ENCODE measurements at regions not wholly inside any gene's neighbourhood (a gene's known extent, or its start where the extent isn't known, plus 50 kb on each side); places are given as distances from the start of the nearest gene placed in this dataset.

DNA sequence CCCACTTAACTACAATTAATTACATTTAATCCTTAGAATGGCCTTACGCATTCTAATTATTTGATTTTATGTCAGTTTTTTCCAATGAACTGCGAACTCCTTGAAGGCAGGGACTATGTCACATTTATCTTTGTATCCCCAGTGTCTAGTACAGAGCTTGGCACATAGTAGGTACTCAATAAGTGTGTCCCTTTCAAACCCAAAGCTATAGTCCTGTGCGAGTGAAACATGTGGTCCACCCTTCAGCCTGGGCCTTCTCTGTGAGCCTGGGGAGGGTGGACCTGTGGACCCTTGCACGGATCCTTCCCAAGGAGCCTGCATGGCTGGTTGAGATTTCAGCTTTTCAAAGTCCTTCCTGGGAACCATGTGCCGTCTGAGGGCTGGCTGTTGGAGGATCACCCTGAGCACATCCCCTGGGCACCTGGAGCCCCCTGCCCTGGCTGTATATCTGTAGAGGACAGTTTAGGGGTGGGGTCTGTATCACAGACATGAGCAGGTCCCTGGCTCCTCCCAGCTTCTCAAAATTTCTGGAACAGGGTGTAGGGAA is 103.1 kb downstream of the IER5 start:
- Histone ChIP-seq H3K9me3 (replicated peaks in 1 of 2; ENCODE audit: control insufficient read depth in 1 of 2, insufficient read depth in 1 of 2, low read length in 2 of 2) (no peaks in the 10 kb centered on the region), H3K4me3 (replicated peaks in 1 of 3; ENCODE audit: low read depth in 2 of 3, low read length in 3 of 3) (no peak overlapping the region), H3K4me1 (ENCODE audit: control insufficient read depth in 1 of 2, insufficient read depth in 2 of 2, low read length in 2 of 2) (peaks cover 0 to 7% of the 10 kb centered on the region in 2 donors), H2AFZ (ENCODE audit: insufficient read depth, low read depth, low read length, poor library complexity, severe bottlenecking) (no peak overlapping the region), H3K27ac (ENCODE audit: low read depth in 1 of 2, low read length in 2 of 2) (no peak overlapping the region), H4K20me1 (ENCODE audit: insufficient read depth, low read length) (no peaks in the 10 kb centered on the region), H3K4me2 (replicated peaks; ENCODE audit: extremely low read depth, low read length, poor library complexity, severe bottlenecking) (no peak overlapping the region), H3K9ac (ENCODE audit: insufficient read depth, low read length, poor library complexity, severe bottlenecking) (no peak overlapping the region), H3K79me2 (ENCODE audit: insufficient read depth, low read length) (no peaks in the 10 kb centered on the region), H3K27me3 (ENCODE audit: control insufficient read depth in 2 of 2, insufficient read depth in 2 of 2, low read length in 2 of 2) (peaks cover 0 to 2% of the 10 kb centered on the region in 2 donors), H3K36me3 (replicated peaks in 1 of 2; ENCODE audit: control insufficient read depth in 1 of 2, insufficient read depth in 2 of 2, low read length in 2 of 2) (no peaks in the 10 kb centered on the region)
- intact Hi-C loops (cut with micrococcal nuclease) = no loop called here
- H3K9me3 Mint-ChIP-seq = peaks cover 0 to 3% (median 0%) of the 10 kb centered on the region in 7 donors
- WGBS (ENCODE audit: insufficient coverage) = 94% methylated on average over 3 of the region's 5 CpGs
- DNase-seq = no peak
- TF ChIP-seq, protein P1, sequence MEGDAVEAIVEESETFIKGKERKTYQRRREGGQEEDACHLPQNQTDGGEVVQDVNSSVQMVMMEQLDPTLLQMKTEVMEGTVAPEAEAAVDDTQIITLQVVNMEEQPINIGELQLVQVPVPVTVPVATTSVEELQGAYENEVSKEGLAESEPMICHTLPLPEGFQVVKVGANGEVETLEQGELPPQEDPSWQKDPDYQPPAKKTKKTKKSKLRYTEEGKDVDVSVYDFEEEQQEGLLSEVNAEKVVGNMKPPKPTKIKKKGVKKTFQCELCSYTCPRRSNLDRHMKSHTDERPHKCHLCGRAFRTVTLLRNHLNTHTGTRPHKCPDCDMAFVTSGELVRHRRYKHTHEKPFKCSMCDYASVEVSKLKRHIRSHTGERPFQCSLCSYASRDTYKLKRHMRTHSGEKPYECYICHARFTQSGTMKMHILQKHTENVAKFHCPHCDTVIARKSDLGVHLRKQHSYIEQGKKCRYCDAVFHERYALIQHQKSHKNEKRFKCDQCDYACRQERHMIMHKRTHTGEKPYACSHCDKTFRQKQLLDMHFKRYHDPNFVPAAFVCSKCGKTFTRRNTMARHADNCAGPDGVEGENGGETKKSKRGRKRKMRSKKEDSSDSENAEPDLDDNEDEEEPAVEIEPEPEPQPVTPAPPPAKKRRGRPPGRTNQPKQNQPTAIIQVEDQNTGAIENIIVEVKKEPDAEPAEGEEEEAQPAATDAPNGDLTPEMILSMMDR (IDR thresholded peaks at IDR 0.05) = no peak
- H3K36me3 Mint-ChIP-seq = no peaks in the 10 kb centered on the region
- H3K27me3 Mint-ChIP-seq (ENCODE audit: low read depth in 3 of 3) = peaks cover 6 to 14% (median 8%) of the 10 kb centered on the region in 3 donors
- no peak overlapping the region for H3K4me3 Mint-ChIP-seq
- no peak overlapping the region for H3K27ac Mint-ChIP-seq
- H3K4me1 Mint-ChIP-seq = peaks cover 5% of the 10 kb centered on the region

DNA sequence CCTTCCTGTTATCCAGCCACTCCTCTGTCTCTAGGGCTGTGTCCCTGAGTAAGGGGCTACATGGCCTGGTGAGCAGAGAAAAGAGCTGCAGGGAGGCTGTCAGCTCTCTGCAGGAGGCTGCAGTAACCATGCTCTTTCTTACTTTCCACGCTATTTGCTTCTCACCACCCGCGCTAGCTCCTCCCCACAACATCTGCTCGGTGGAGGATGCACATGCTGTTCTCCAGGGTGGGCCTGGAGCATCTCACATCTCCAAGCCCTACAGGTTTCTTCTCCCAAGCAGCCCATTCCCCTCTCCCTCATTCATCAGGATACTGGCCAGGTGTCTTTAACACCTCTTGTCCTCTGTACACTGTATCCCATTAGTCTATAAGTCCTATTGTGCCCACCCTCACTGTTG is 103.8 kb downstream of the IER5 start:
- no peak overlapping the region for H2AFZ ChIP-seq (ENCODE audit: insufficient read depth, low read depth, low read length, poor library complexity, severe bottlenecking)
- peaks cover 0 to 7% of the 10 kb centered on the region in 2 donors for H3K4me1 ChIP-seq (ENCODE audit: control insufficient read depth in 1 of 2, insufficient read depth in 2 of 2, low read length in 2 of 2)
- Mint-ChIP-seq H3K27me3 (ENCODE audit: low read depth in 3 of 3) (peaks cover 6 to 14% (median 7%) of the 10 kb centered on the region in 3 donors), H3K4me1 (peaks cover 5% of the 10 kb centered on the region), H3K4me3 (no peak overlapping the region), H3K9me3 (peaks cover 0 to 3% (median 0%) of the 10 kb centered on the region in 7 donors), H3K36me3 (no peaks in the 10 kb centered on the region), H3K27ac (no peak overlapping the region)
- H3K9ac ChIP-seq (ENCODE audit: insufficient read depth, low read length, poor library complexity, severe bottlenecking) = no peak overlapping the region
- peaks cover 0 to 2% of the 10 kb centered on the region in 2 donors for H3K27me3 ChIP-seq (ENCODE audit: control insufficient read depth in 2 of 2, insufficient read depth in 2 of 2, low read length in 2 of 2)
- H3K79me2 ChIP-seq (ENCODE audit: insufficient read depth, low read length) = no peaks in the 10 kb centered on the region
- no peaks in the 10 kb centered on the region for H4K20me1 ChIP-seq (ENCODE audit: insufficient read depth, low read length)
- no peak for DNase-seq
- H3K36me3 ChIP-seq (replicated peaks in 1 of 2; ENCODE audit: control insufficient read depth in 1 of 2, insufficient read depth in 2 of 2, low read length in 2 of 2) = no peaks in the 10 kb centered on the region
- H3K4me2 ChIP-seq (replicated peaks; ENCODE audit: extremely low read depth, low read length, poor library complexity, severe bottlenecking) = no peak overlapping the region
- 81% methylated on average over 4 of the region's 4 CpGs for WGBS (ENCODE audit: insufficient coverage)
- H3K4me3 ChIP-seq (replicated peaks in 1 of 3; ENCODE audit: low read depth in 2 of 3, low read length in 3 of 3) = no peak overlapping the region
- TF ChIP-seq, protein P1 (IDR thresholded peaks at IDR 0.05) = no peak
- no peaks in the 10 kb centered on the region for H3K9me3 ChIP-seq (replicated peaks in 1 of 2; ENCODE audit: control insufficient read depth in 1 of 2, insufficient read depth in 1 of 2, low read length in 2 of 2)
- intact Hi-C loops (cut with micrococcal nuclease) = no loop called here
- H3K27ac ChIP-seq (ENCODE audit: low read depth in 1 of 2, low read length in 2 of 2) = no peak overlapping the region

All from CD14-positive monocyte (primary cell).